NCI-H2081 (cell line): ENCODE measurements at regions not wholly inside any gene's neighbourhood (a gene's known extent, or its start where the extent isn't known, plus 50 kb on each side); places are given as distances from the start of the nearest gene placed in this dataset.
"Not testable (repeated sequence)": the region's sequence is repeated elsewhere in the genome, so short reads cannot be mapped to it uniquely, and the experiment has no call there.

Source experiments
- DNase-seq, 2 experiments: peaks; one replicate each; lab custom pipeline; 2025; lab: John Stamatoyannopoulos, UW

DNA sequence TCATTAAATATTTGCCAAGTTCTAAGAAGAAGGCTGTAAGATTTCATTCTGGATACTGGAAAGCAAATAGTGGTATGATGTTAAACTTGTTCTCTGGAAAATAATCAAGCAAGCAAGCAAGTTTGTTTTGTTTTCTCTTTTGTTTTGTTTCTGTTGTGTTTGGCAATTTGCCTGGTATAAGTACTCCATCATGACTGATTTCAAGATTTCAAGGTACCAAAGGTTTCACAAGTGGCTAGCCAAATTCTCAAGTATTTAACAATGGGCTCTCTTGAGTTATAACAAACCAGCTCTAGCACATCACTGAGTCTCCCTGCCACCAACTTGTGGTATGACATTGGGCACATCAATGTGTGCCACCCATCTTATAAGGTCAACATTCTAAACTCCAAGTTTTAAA, 151.7 kb upstream of the IGFBP3 start:
- no peak for DNase-seq

DNA sequence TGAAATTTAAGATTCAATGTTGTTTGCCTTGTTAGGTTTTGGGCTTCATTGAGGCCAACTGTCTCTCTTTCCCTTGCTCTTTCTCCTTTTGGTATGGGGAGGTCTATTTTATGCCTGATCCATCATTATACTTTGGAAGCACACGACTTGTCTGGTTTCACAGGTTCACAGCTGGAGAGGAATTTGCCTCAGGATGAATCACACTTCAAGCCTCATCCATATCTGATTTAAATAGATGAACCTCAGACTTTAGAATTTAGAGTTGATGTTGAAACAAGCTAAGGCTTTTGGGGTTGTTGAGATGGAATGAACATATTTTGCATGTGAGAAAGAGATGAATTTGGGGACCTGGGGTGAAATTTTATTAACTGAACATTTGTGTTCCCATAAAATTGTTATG, 150.5 kb upstream of the IGFBP3 start:
- DNase-seq = no peak

DNA sequence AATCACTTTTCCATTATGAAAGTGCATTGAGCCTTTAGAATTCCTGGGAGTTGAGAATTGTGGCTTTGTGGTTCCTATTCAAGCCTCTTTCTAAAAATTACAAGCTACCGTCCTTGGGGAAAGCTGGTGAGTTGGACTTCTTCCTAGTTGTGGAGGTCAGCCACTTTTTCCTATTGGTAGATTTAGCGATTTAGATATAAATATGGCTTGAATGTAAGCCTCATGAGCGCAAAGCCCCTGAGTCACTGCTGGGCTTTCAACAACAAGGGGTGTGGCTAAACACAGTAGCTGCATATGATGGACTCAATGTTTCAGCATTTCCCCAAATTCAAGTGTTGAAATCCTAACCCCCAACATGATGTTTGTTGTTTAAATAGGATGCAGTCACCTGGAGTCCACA, 150.0 kb upstream of the IGFBP3 start:
- DNase-seq = no peak

DNA sequence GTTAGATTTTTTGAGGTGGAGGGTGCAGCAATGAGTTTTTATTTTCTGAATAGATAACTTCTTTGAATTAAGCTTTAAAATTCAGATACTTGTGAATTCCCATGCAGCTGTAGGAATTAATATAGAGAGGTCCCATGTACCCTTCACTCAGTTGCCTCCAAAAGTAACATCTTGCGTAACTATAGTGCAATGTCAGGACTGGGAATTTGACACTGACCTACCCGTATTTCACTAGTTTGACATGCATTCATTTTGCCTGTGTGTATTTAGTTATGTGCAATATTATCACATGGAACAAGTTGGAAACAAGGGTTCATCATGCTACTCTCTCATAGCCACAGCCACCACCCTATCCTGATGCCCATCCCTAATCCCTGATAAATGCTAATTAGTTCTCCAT, 147.1 kb upstream of the IGFBP3 start:
- no peak for DNase-seq

DNA sequence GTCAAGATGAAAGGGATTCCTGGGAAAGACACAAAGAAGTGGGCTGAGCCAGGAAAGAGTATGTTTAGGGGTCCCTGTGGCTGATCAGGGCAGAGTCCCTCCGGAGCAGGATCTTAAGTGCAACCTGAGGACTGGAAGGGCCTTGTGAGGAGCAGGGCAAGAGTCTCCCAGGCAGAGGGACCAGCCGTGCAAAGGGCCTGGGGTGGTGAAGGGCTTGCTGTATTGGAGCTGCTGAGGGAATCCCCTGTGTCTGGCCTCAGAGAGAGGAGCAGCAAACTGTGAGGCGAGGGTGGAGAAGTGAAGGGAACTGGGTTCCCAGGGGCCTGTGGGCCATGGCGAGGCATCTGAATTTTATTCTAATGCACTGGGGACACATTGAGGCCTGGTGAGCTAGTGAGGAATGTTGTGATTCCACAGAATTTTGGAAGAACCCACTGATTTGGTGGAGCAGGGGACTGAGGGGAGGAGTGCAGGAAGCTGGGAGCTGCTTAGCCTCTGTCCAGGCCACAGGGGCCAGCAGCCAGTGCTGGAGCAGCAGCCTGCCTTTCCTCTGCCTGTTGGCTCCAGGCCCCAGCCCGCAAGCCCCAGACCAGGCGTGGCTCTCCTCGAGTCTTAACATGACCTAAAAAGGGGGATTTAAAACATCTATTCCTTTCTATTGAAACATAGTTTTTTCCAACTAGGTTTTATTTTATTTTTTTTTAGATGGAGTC, 138.4 kb upstream of the IGFBP3 start:
- DNase-seq = no peak

DNA sequence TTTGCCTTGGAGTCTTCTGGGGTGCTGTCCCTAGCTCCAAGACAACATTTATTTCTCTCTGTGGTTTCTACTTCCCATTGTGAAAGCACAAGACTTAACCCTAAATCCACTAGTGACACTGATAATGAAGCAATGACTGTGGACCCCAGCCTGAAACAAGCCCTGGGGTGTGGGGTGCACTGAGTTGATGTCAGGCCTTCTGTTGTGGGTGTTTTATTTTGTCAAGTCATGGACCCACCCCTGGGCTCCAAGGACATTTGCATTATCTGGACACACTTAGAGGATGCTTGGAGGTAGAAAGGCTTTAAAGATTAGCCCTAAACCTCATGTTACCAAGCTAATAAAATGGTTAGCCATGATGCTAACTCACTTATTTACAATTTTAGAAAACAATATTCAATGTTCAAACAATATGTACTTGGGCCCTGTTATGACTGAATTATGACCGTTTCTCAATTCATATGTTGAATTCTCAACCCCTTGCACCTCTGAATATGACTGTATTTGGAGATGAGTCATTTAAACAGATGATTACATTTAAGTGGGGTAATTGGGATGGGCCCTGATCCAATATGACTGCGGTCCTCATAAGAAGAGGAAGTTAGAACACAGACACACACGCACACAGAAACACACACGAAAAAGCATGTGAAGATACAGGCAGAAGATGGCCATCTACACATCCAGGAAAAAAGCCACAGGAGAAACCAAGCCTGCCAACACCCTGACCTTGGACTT, 137.2 kb upstream of the IGFBP3 start:
- DNase-seq = no peak

DNA sequence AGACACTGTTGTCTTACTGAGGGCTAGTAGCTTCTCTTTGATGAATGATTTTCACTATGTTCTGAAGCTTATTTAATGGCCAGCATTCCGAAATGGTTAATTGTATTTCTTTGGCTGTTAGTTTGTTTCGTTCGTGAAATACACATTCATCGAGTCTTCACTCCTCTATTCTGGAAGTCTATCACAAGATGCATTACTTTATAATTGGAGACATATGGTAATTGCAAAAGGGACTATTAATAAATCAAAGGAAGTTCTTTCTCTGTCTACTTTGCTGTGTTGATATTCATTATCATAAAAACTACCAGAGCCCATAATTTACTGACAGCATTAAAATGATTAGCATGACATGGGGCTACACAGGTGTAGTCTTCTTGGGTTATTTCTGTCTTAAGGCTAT, 133.8 kb upstream of the IGFBP3 start:
- no peak for DNase-seq

DNA sequence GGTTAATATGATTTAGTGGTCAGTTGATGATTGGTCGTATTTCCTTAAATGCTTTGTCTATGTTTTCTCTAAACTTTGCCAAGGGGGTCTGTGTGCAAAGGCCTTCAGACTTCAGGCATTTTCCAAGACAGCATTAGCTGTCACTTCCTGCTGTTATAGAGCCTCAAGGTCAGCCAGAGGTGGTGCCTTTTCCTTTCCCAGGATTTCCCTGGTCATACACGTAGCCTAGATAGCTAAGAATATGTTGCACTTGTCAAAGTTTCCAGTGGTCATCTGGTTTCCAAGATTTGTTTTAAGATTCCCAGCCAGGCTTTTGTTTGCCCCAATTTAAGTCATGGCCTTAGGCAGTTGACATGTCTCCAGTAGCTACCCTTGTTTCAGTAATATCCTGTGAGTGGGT, 133.2 kb upstream of the IGFBP3 start:
- no peak for DNase-seq

DNA sequence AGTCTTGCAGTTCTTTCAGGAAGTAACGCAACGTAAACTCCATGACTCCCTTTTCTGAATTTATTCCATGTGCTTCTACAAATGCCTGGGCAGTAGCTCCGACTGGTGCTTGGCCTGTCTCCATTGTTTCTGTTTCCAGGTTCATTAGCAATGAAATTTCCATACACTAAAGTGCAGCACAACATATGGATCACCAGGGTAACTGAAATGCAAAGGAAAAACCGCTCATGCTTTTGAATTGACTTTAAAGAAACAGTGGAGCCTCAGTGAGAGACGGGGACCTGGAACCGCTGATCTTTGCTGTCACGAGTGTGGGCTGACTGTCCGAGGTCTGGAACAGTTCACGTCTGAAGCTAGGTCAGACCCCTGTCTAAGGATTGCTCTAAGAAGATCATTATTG, 126.5 kb upstream of the IGFBP3 start:
- DNase-seq = no peak

DNA sequence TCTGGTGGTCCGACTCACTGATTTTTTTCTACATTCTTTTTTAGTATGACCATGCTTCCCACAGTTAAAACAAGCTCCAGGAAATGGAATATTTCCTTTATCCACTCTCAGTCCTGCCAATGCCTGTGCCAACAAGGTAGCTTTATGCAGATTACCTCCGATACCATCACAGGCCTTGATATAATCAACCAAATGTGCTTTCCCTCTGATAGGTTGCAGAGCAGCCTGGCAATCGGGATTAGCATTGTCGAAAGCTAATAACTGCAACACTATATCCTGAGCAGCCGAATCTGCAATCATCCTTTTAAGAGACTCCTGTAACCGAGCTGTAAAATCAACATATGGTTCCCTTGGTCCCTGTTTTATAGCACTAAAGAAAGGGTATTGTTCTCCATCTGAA, 122.3 kb upstream of the IGFBP3 start:
- not testable (repeated sequence) for DNase-seq

DNA sequence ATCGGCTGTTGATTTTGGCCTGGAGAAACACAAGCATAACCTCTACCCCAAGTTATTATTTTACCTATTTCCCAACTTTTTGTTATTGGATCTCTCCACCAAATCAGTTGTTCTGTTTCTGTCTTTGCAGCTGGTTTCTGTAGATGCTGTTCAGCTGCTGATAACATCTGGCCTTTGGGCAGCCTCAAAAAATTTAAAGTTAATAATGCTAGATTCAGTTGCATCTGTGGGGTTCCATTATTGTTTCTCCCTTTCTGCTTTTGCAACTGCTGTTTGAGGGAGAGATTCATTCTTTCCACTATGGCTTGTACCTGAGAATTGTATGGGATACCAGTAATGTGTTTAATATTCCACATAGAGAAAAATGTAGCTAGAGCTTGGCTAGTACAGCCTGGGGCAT, 118.7 kb upstream of the IGFBP3 start:
- not testable (repeated sequence) for DNase-seq

DNA sequence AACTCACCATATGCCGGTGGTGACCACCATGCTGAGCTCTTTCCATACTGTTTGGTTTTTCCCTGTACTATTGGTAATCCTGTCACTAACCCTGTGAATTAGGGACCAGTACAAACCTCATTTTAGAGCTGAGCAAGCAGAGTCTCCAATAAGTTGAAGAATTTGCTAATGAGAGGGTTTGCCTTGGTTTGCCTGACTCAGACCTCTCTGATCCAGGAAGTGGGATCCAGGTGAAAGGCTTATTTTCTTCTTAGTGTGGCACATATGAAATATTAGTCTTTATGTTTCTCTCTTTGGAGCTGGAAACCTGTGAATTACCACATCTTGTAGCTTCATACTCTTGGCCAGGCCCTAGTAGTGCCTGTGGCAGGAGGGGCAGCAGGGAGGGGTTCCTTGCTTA, 114.1 kb upstream of the IGFBP3 start:
- no peak for DNase-seq

DNA sequence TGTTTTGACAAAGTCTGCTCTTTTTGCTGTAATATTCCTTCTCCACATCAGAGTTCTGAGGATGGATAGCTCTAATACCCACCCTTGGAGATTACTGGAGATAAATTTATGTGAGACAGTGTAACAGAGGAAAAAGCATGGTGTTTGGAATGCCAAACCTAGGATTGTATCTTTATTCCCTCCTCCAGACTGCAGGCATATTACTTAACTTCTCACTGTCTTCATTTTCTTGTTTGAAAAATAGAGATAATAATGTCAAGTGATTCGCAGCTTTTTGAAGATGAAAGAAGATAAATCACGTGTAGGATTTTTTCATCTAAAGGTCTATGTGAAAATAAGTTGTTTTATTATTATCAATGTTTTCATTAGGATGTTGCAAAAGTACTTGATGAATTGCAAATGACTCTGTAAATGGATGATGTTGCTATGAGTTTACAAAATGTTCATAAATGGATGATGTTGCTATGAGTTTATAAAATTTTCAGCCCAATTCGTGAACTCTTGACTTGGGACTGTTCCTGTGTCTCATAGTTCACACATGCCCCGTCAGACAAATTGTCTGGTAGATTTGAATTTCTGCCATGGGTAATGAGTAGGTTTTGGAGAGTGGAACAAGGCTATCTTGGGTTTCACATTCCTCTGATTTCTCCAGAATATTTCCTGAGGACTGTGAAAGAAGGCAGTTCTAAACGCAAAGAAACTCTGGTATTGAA, 113.1 kb upstream of the IGFBP3 start:
- no peak for DNase-seq

DNA sequence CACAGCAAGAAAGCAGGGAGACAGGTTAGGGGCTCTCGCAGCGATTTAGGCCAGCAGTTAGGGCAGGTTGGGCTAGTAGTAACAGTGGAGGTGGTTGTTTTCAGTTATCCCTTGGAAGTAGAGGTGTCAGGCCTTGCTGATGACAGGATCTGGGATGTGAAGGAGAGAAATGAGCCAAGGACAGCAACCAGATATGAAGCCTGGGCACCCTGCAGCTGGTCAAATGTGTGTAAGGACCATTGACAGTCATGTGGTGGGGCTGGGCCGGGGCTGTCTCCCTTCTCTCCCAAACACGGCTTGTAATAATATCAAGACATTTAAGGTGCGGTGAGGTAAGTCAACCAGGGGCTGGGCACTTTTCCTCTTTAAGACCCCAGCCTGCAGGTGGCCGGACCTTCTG, 112.5 kb upstream of the IGFBP3 start:
- no peak for DNase-seq

DNA sequence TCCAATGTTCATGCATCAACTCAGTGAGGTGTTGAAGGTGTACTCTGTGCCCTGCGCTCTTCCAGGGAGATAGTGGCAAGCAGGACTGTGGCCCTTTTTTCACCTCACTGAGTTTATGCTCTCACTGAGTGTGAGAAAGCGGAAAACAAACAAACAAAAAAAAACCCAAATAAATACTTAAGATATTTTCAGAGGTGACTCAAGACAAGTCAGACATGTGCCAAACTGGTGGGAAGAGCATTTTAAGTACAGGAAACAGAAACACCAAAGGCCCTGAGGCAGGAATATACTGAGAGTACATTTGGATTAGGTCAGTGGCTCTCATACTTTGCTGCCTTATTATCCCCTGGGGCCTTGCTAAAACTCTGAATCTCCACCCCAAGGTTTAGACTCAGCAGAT, 111.9 kb upstream of the IGFBP3 start:
- no peak for DNase-seq

DNA sequence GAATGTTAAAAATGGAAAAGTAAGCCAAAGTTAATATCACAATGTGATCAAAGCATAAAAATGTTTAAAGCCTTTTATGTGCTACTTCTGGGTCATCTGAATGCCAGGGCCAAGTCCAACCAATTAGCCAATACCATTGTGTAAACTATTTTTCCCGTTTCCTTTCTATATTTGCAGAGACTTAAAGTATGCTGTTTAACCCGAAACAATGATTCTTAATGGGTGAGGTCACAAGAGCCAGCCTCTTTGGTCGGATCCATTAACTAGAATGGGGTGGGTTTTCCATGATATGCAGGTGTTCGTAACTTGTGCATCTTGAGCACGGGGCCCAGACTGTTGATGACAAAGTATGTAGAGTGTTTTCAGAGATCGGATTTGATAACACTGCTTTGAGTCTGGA, 111.3 kb upstream of the IGFBP3 start:
- no peak for DNase-seq

DNA sequence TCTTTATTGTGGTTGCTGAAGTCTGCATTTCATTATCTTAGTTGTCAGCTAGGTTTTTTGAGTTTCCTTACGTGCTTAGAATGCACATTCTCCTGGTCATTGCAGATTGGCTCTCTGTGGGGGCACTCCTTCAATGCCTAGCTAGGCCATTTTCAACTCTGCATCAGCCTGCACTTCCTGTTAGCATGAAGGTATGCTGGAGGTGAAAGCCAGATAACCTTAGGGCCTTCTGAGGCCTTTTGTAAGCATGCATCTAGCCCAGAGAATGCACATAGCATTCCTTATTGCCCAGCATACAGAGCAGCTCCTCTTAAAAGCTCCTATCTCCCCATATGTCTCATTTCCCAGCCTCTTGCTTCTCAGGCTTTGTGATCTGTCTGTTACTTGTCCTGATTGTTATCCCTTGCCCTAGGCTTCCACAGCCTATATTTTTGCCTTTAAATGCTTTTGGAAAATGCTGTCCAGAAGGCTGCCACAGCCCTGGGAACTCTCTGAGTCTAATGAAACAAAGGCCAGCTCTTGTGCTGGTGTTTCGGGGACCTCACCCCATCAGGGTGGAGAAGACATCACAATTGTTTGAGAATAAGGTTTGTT, 108.1 kb upstream of the IGFBP3 start:
- DNase-seq = no peak

DNA sequence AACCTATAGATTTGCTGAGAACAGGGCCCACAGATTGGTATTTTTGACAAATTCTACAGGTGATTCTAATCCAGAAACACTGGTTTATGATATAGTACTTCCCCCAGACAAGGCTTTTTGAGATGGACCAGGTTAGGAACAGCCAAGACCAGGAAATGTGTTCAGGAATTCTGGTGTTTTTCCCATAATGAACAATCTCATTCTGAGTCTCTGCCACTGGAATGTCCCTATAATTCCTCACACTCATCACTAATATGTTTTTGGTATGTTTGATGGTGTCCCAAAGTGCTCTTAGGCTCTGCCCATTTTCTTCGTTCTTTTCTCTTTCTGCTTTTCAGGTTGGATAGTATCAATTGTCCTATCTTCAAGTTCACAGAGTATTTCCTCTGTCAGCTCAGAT, 107.2 kb upstream of the IGFBP3 start:
- no peak for DNase-seq

DNA sequence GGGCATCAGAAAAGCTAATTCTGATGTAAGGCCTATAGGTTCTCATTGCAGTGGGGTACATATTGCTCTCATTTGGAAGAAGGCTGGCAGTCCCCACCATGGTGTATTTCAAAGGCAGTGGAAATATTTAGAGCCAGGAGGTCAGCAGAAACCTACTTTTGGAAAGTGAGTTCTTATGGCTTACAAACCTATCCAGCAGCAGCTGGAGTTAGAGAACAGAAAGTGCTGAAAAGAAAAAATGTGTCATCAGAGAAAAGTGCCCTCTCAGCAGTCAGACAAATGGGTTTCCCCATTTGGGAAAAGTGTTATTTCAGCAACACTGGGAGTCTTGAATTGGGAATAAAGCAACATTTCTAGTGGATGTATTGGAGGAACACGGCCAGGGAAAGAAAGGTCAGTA, 105.7 kb upstream of the IGFBP3 start:
- DNase-seq = no peak

DNA sequence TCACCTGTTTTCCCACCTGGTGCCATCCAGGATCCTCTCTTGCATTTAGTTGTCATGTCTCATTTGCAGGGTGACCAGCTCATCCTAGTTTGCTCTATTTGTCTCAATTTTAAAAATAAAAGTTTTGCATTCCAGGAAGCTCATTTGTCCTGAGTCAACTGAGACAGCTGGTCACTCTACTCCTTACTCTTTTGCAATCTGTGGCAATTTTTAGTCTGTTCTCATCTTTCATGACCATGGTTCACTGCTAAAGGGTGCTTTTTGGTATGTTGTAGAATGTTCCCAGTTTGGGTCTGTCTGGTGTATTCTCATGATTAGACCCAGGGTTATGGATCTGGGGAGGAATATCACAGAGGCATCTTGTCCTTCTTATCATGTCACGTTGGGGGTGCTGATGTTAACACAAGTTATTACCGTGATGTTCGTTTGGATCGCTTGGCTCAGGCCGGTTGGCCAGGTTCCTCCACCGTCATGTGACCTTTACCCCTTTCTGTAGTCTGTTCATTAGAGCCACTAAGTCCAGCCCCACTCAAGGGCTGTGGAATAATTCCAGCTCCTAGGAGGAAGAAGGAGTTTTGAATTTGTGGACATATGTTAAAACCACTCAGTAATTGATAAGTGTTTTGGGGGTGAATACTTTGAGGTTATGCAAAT, 103.3 kb upstream of the IGFBP3 start:
- DNase-seq = no peak

DNA sequence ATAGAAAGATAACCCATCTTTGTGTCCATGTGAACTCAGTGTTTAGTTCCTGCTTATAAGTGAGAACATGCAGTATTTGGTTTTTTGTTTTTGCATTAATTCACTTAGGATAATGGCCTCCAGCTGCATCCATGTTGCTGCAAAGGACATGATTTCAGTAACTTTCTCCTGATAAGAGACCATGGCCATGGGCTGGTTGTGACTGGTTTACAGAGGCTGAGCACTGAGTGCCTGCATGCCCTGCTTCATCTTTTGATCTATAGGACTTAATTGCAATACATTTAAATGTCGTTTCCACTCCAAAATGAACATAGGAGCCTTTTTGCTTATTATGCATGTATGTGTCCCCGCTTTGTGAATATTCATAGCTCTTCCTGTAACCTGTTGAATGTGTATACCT, 101.3 kb upstream of the IGFBP3 start:
- no peak for DNase-seq

DNA sequence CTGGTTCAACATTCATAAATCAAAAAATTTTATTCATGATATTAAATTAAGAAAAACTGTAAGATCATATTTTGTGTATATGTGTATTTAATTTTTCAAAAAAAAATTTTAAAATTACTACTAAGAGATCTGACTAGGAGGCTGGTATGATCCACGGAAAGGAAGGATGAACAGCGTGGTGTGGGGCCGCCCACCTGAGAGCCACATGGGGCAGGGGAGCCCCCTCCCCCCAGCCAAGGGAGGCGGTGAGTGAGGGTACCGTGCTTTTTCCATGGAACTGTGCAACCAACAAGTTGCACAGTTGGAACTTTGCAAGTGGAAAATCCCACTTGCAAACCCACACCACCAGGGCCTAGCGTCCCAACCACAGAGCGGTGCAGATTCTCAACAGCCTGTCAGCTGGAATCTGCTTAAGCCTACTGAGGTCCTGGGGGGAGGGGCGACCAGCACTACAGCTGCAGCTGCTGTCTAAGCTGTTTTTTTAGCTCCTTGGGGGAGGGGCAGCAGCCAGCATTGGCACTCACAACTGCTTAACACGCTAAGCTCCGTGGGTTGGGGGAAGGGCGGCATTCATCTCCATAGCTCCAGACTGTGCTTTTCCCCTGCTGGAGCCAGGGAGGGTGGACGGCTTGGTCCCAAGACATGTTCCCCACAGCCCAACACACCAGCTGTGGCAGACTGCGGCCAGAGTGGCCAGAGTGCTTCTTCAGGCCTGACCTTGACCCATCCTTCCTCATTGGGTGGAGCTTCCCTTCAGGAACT, 94.2 kb upstream of the IGFBP3 start:
- DNase-seq = no peak
